ENCODE measurements at regions not wholly inside any gene's neighbourhood (a gene's known extent, or its start where the extent isn't known, plus 50 kb on each side); places are given as distances from the start of the nearest gene placed in this dataset.

GRCh38 chr15:39497759-39498565, 82.9 kb upstream of the THBS1 start:
- H3K27me3 ChIP-seq, result no peaks in the 10 kb centered on the region
- H3K27ac ChIP-seq, result peak overlapping the region in 1 of 4 donors; percentile 25
- no peaks in the 10 kb centered on the region for H3K4me1 ChIP-seq
- H3K4me3 ChIP-seq, result no peak overlapping the region
- no peaks in the 10 kb centered on the region for H3K9me3 ChIP-seq
- no peaks in the 10 kb centered on the region for H3K36me3 ChIP-seq
- TF ChIP-seq CTCF (IDR thresholded peaks at IDR 0.05) (no peak), POLR2A (IDR thresholded peaks at IDR 0.05) (no peak)
- DNase-seq, result no peak

- Histone ChIP-seq H3K27ac (peak overlapping the region in 1 of 4 donors; percentile 25), H3K9me3 (no peaks in the 10 kb centered on the region), H3K4me1 (no peaks in the 10 kb centered on the region), H3K4me3 (no peak overlapping the region), H3K36me3 (no peaks in the 10 kb centered on the region), H3K27me3 (no peaks in the 10 kb centered on the region)
- TF ChIP-seq POLR2A (IDR thresholded peaks at IDR 0.05), result no peak
- no peak for TF ChIP-seq CTCF (IDR thresholded peaks at IDR 0.05)
- DNase-seq, result no peak
Observed at GRCh38 chr15:39498629-39499028, 82.2 kb upstream of the THBS1 start.

GRCh38 chr15:39499042-39499441, 81.8 kb upstream of the THBS1 start:
- no peak for DNase-seq
- peak overlapping the region in 1 of 4 donors; percentile 25 for H3K27ac ChIP-seq
- TF ChIP-seq CTCF (IDR thresholded peaks at IDR 0.05) (no peak), POLR2A (IDR thresholded peaks at IDR 0.05) (no peak)
- no peaks in the 10 kb centered on the region for H3K9me3 ChIP-seq
- no peaks in the 10 kb centered on the region for H3K4me1 ChIP-seq
- H3K36me3 ChIP-seq, result no peaks in the 10 kb centered on the region
- H3K27me3 ChIP-seq, result no peaks in the 10 kb centered on the region
- no peak overlapping the region for H3K4me3 ChIP-seq

GRCh38 chr15:39499681-39500080, 81.2 kb upstream of the THBS1 start:
- no peaks in the 10 kb centered on the region for H3K9me3 ChIP-seq
- H3K4me3 ChIP-seq, result no peak overlapping the region
- no peaks in the 10 kb centered on the region for H3K27me3 ChIP-seq
- no peak for TF ChIP-seq CTCF (IDR thresholded peaks at IDR 0.05)
- no peak for TF ChIP-seq POLR2A (IDR thresholded peaks at IDR 0.05)
- no peaks in the 10 kb centered on the region for H3K4me1 ChIP-seq
- H3K36me3 ChIP-seq, result no peaks in the 10 kb centered on the region
- no peak overlapping the region for H3K27ac ChIP-seq
- no peak for DNase-seq

GRCh38 chr15:39501366-39502081, 79.4 kb upstream of the THBS1 start:
- Histone ChIP-seq H3K36me3 (no peaks in the 10 kb centered on the region), H3K27me3 (no peaks in the 10 kb centered on the region), H3K27ac (no peak overlapping the region), H3K4me1 (no peaks in the 10 kb centered on the region), H3K4me3 (no peak overlapping the region), H3K9me3 (no peaks in the 10 kb centered on the region)
- no peak for DNase-seq
- TF ChIP-seq POLR2A (IDR thresholded peaks at IDR 0.05) (no peak), CTCF (IDR thresholded peaks at IDR 0.05) (no peak)
